ENCODE measurements at regions not wholly inside any gene's neighbourhood (a gene's known extent, or its start where the extent isn't known, plus 50 kb on each side); places are given as distances from the start of the nearest gene placed in this dataset.

DNA sequence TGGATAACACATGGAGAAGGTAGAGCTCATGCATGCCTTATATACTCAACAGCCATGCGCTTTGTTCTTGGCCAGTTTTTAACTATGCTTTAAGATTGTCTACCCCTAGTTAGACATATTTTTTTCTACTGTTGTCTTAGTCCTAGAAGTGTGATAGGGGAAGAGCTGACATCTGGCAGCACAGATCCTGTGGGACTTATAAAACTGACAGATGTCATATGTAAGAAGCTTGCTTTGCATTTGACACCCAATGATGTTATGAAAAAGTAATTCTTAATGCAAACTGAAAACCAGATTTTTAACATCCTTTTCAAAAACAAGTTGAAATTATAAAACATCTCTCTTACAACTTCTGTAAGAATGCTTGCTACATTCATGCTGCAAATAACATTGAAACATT, 715.9 kb upstream of the LRRN3 start:
- H3K27ac ChIP-seq (ENCODE audit: low read depth in 1 of 2, low read length in 2 of 2) = no peak overlapping the region
- 97% methylated on average over 1 of the region's 1 CpG for WGBS
- no peak overlapping the region for H3K4me3 ChIP-seq (ENCODE audit: low read depth in 1 of 3, low read length in 3 of 3)
- H3K9ac ChIP-seq (ENCODE audit: low read depth in 1 of 2, low read length in 2 of 2) = no peak overlapping the region
- H3K27me3 ChIP-seq (ENCODE audit: control insufficient read depth in 4 of 4, insufficient read depth in 4 of 4, low read length in 3 of 4) = no peaks in the 10 kb centered on the region
- no peaks in the 10 kb centered on the region for H3K9me3 ChIP-seq (ENCODE audit: control insufficient read depth in 4 of 4, low read length in 3 of 4)
- H3K4me1 ChIP-seq (ENCODE audit: control insufficient read depth in 4 of 4, insufficient read depth in 4 of 4, low read length in 3 of 4) = no peaks in the 10 kb centered on the region
- TF ChIP-seq HNF4G (IDR thresholded peaks at IDR 0.05) = no peak
- no peak for DNase-seq (ENCODE audit: low spot score)
- no peaks in the 10 kb centered on the region for H3K36me3 ChIP-seq (ENCODE audit: control insufficient read depth in 4 of 4, insufficient read depth in 3 of 4, low read depth in 1 of 4, low read length in 3 of 4)

DNA sequence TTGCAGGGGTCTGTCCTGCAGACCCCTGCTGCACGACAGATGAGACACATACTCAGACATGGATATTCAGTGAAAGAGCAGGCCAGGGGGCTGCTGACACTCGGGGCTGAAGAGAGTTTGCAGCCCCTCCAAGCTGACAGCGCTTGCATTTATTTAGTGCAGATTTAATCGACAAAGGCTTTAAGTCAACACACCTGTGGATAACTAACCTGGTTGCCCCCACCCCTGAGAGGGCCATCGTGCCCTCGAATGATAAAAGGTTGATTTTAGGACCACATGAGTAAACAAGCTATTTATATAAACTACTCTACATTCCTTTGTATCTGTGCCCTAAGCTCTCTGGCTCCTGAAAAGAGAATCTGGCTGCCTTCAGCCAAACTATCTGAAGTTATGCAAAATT, 708.2 kb upstream of the LRRN3 start:
- H3K4me3 ChIP-seq (ENCODE audit: low read depth in 1 of 3, low read length in 3 of 3) = no peak overlapping the region
- H3K27ac ChIP-seq (ENCODE audit: low read depth in 1 of 2, low read length in 2 of 2) = no peak overlapping the region
- TF ChIP-seq YY1 (IDR thresholded peaks at IDR 0.05) = no peak
- TF ChIP-seq JUND (IDR thresholded peaks at IDR 0.05) = no peak
- 57% methylated on average over 6 of the region's 6 CpGs for WGBS
- no peaks in the 10 kb centered on the region for H3K9me3 ChIP-seq (ENCODE audit: control insufficient read depth in 4 of 4, low read length in 3 of 4)
- no peak overlapping the region for H3K9ac ChIP-seq (ENCODE audit: low read depth in 1 of 2, low read length in 2 of 2)
- DNase-seq (ENCODE audit: low spot score) = no peak
- peaks cover 0 to 2% (median 0%) of the 10 kb centered on the region in 4 donors for H3K36me3 ChIP-seq (ENCODE audit: control insufficient read depth in 4 of 4, insufficient read depth in 3 of 4, low read depth in 1 of 4, low read length in 3 of 4)
- H3K27me3 ChIP-seq (ENCODE audit: control insufficient read depth in 4 of 4, insufficient read depth in 4 of 4, low read length in 3 of 4) = no peaks in the 10 kb centered on the region
- H3K4me1 ChIP-seq (ENCODE audit: control insufficient read depth in 4 of 4, insufficient read depth in 4 of 4, low read length in 3 of 4) = no peaks in the 10 kb centered on the region

DNA sequence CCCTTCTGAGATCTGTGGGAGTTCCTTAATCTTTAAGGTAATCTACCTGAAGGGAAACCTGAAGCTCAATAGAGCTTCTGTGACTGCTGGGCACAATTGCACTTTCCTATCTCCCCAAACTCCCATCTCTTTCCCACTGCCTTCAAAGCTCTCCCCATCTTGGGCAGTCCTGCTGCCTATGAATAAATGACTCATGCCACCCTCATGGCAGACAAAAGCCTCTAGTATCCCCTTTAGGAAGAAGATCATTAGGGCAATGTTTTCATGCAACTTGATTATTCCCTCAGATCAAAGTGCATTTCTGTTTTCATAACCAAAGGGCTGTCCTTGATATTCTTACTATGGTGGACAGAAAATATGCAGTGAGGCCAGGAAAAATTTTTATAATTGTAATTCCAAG, 704.9 kb upstream of the LRRN3 start:
- H3K27ac ChIP-seq (ENCODE audit: low read depth in 1 of 2, low read length in 2 of 2) = no peak overlapping the region
- no peaks in the 10 kb centered on the region for H3K4me1 ChIP-seq (ENCODE audit: control insufficient read depth in 4 of 4, insufficient read depth in 4 of 4, low read length in 3 of 4)
- no peaks in the 10 kb centered on the region for H3K9me3 ChIP-seq (ENCODE audit: control insufficient read depth in 4 of 4, low read length in 3 of 4)
- H3K36me3 ChIP-seq (ENCODE audit: control insufficient read depth in 4 of 4, insufficient read depth in 3 of 4, low read depth in 1 of 4, low read length in 3 of 4) = peaks cover 0 to 2% (median 0%) of the 10 kb centered on the region in 4 donors
- TF ChIP-seq, protein P1, sequence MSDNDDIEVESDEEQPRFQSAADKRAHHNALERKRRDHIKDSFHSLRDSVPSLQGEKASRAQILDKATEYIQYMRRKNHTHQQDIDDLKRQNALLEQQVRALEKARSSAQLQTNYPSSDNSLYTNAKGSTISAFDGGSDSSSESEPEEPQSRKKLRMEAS (IDR thresholded peaks at IDR 0.05) = no peak
- TF ChIP-seq SP1 (IDR thresholded peaks at IDR 0.05) (no peak), HNF4G (IDR thresholded peaks at IDR 0.05) (no peak), JUND (IDR thresholded peaks at IDR 0.05) (no peak), FOXA1 (IDR thresholded peaks at IDR 0.05) (no peak), TAF1 (conservative IDR thresholded peaks at IDR 0.05) (no peak), GABPA (IDR thresholded peaks at IDR 0.05 in 1 of 2, conservative IDR thresholded peaks at IDR 0.05 in 1 of 2) (no peak), YY1 (IDR thresholded peaks at IDR 0.05) (no peak), RAD21 (IDR thresholded peaks at IDR 0.05) (no peak), EGR1 (IDR thresholded peaks at IDR 0.05; ENCODE audit: low read depth in 2 of 2) (no peak), NR2F2 (IDR thresholded peaks at IDR 0.05) (no peak), RXRA (IDR thresholded peaks at IDR 0.05) (no peak), HNF4A (conservative IDR thresholded peaks at IDR 0.05) (no peak), FOXA2 (IDR thresholded peaks at IDR 0.05) (no peak)
- TF ChIP-seq, protein P2, sequence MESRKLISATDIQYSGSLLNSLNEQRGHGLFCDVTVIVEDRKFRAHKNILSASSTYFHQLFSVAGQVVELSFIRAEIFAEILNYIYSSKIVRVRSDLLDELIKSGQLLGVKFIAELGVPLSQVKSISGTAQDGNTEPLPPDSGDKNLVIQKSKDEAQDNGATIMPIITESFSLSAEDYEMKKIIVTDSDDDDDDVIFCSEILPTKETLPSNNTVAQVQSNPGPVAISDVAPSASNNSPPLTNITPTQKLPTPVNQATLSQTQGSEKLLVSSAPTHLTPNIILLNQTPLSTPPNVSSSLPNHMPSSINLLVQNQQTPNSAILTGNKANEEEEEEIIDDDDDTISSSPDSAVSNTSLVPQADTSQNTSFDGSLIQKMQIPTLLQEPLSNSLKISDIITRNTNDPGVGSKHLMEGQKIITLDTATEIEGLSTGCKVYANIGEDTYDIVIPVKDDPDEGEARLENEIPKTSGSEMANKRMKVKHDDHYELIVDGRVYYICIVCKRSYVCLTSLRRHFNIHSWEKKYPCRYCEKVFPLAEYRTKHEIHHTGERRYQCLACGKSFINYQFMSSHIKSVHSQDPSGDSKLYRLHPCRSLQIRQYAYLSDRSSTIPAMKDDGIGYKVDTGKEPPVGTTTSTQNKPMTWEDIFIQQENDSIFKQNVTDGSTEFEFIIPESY (IDR thresholded peaks at IDR 0.05) = no peak
- TF ChIP-seq, protein P3, sequence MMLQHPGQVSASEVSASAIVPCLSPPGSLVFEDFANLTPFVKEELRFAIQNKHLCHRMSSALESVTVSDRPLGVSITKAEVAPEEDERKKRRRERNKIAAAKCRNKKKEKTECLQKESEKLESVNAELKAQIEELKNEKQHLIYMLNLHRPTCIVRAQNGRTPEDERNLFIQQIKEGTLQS (IDR thresholded peaks at IDR 0.05) = no peak
- TF ChIP-seq, protein P4, sequence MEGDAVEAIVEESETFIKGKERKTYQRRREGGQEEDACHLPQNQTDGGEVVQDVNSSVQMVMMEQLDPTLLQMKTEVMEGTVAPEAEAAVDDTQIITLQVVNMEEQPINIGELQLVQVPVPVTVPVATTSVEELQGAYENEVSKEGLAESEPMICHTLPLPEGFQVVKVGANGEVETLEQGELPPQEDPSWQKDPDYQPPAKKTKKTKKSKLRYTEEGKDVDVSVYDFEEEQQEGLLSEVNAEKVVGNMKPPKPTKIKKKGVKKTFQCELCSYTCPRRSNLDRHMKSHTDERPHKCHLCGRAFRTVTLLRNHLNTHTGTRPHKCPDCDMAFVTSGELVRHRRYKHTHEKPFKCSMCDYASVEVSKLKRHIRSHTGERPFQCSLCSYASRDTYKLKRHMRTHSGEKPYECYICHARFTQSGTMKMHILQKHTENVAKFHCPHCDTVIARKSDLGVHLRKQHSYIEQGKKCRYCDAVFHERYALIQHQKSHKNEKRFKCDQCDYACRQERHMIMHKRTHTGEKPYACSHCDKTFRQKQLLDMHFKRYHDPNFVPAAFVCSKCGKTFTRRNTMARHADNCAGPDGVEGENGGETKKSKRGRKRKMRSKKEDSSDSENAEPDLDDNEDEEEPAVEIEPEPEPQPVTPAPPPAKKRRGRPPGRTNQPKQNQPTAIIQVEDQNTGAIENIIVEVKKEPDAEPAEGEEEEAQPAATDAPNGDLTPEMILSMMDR (IDR thresholded peaks at IDR 0.05; ENCODE audit: low read depth, low read length, missing input control) = no peak
- TF ChIP-seq, protein P5, sequence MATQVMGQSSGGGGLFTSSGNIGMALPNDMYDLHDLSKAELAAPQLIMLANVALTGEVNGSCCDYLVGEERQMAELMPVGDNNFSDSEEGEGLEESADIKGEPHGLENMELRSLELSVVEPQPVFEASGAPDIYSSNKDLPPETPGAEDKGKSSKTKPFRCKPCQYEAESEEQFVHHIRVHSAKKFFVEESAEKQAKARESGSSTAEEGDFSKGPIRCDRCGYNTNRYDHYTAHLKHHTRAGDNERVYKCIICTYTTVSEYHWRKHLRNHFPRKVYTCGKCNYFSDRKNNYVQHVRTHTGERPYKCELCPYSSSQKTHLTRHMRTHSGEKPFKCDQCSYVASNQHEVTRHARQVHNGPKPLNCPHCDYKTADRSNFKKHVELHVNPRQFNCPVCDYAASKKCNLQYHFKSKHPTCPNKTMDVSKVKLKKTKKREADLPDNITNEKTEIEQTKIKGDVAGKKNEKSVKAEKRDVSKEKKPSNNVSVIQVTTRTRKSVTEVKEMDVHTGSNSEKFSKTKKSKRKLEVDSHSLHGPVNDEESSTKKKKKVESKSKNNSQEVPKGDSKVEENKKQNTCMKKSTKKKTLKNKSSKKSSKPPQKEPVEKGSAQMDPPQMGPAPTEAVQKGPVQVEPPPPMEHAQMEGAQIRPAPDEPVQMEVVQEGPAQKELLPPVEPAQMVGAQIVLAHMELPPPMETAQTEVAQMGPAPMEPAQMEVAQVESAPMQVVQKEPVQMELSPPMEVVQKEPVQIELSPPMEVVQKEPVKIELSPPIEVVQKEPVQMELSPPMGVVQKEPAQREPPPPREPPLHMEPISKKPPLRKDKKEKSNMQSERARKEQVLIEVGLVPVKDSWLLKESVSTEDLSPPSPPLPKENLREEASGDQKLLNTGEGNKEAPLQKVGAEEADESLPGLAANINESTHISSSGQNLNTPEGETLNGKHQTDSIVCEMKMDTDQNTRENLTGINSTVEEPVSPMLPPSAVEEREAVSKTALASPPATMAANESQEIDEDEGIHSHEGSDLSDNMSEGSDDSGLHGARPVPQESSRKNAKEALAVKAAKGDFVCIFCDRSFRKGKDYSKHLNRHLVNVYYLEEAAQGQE (IDR thresholded peaks at IDR 0.05) = no peak
- no peaks in the 10 kb centered on the region for H3K27me3 ChIP-seq (ENCODE audit: control insufficient read depth in 4 of 4, insufficient read depth in 4 of 4, low read length in 3 of 4)
- no peak overlapping the region for H3K4me3 ChIP-seq (ENCODE audit: low read depth in 1 of 3, low read length in 3 of 3)
- DNase-seq (ENCODE audit: low spot score) = no peak
- H3K9ac ChIP-seq (ENCODE audit: low read depth in 1 of 2, low read length in 2 of 2) = no peak overlapping the region

All from liver (tissue), 8 donors.